ENCODE measurements at regions not wholly inside any gene's neighbourhood (a gene's known extent, or its start where the extent isn't known, plus 50 kb on each side); places are given as distances from the start of the nearest gene placed in this dataset.
"Not testable (repeated sequence)": the region's sequence is repeated elsewhere in the genome, so short reads cannot be mapped to it uniquely, and the experiment has no call there.

DNA sequence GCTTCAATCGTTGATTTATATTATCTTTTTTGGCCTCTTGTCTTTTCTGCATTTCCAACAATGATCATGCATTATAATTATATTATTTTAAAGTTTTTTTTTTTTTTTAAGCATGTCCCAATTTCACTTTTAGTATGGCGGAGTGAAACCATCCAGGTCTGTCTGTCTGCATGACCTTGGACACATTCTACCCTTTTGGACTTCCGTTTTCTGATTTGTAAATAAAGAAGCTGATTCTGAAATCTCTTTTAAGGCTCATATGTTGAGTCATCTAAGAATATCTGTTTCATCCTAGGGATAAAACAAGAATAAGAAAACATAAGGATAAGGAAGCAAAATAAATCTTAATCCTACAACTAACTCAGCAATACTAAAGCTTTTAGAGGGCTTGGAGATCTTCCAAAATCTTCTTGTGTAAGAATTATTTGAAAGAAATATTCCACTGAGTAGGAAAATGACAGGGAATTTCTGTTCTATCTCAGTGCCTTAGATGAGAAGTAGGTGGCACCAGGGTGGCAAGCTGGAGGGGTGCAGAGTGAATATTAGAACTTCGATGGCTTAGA lies 195.7 kb upstream of the TOX3 start:
- no peak for DNase-seq (ENCODE audit: low spot score)
- intact Hi-C loops (cut with DNase I) = loop anchor here in 1 of 2 donors (5.0 kb wide), 1 partner anchor 1225 kb away; no protein-coding TSS in a partner anchor

DNA sequence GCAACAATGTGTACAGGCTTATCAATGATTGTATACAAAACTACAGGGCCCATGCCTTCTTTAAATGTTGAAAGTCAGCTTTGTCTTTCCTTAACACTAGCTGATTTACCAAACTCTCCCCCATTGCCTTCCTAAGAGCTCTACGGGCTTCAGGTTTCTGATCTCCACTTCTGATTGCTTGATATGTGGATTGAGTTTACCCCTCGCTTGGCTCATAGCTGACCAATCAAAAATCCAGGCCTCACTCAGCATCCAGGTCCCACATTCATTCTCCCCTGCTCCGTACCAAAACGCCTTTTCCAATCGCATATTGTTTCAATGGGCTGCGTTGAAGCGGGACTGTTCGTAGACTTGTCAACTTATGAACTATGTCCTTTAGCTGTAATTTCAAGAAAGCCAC lies 195.1 kb upstream of the TOX3 start:
- DNase-seq (ENCODE audit: low spot score) = no peak
- intact Hi-C loops (cut with DNase I) = loop anchor here in 1 of 2 donors (5.0 kb wide), 1 partner anchor 1225 kb away; no protein-coding TSS in a partner anchor

DNA sequence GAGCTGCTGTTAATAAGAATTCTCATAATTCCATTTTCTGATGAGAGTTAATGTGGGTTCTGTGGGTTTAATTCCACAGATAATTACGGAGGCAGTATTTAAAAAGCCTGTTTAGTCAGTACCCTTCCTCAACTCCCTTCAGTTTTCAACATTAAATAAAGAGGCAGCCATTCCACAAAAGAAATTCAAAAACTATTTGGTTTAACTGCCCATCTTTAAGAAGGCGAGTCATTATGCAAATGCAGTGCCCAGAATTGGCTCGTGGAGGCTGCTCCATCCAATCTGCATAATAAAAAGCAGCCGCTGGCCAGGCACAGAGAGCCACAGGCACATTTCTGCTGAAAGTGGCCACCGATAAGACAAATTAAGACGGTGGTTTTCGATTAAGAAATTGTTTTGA lies 194.4 kb upstream of the TOX3 start:
- intact Hi-C loops (cut with DNase I) = loop anchor here in 1 of 2 donors (5.0 kb wide), 1 partner anchor 1224 kb away; no protein-coding TSS in a partner anchor
- no peak for DNase-seq (ENCODE audit: low spot score)

DNA sequence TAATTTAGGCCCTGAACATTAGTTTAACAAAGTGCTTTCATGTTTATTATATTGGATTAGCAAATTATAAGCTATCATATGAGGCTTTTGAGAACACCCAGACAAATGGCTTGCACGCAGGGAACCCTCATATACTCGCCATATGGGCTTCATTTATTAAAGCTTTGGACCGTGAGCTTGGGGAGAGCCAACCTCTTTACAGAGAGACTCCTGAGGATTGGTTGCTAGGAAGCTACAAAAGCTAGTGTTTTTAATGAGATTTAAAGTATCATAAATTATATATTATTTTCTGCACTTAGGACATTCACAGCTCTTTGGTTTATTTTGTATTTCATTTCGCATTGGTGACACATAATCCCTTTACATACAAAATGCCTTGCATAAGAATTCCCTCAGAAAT lies 193.8 kb upstream of the TOX3 start:
- intact Hi-C loops (cut with DNase I) = loop anchor here in 1 of 2 donors (5.0 kb wide), 1 partner anchor 1223 kb away; no protein-coding TSS in a partner anchor

DNA sequence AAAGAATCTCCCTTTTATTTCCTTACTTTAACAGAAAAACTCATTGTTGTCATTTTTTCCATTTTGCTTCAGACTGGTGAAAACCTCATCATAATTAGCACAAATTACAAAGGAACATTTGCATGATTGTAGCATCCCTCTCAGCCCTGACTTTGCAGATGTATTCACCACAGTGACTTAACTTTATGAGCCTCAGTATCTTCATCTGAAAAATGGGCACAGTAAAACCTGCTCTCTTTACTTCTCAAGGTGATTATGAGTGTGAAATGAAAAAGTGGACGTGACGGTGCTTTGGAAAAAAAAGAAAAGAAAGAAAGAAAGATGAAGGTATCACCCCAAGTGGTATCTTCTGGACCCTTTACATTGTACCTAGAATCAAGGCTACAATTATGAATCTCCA lies 193.4 kb upstream of the TOX3 start:
- intact Hi-C loops (cut with DNase I) = loop anchor here in 1 of 2 donors (5.0 kb wide), 1 partner anchor 1223 kb away; no protein-coding TSS in a partner anchor
- no peak for DNase-seq (ENCODE audit: low spot score)

More for the DNA sequence above, 193.8 kb upstream of the TOX3 start:
- no peak for DNase-seq (ENCODE audit: low spot score)

DNA sequence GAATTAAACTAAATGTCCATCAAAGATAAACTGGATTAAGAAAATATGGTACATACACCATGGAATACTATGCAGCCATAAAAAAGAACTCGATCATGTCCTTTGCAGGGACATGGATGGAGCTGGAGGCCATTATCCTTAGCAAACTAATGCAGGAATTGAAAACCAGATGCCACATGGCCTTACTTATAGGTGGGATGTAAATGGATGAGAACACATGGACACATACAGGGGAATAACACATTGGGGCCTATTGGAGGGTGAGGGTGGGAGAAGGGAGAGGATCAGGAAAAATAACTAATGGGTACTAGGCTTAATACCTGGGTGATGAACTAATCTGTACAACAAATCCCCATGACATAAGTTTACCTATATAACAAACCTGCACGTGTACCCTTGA lies 192.0 kb upstream of the TOX3 start:
- intact Hi-C loops (cut with DNase I); DNase-seq (ENCODE audit: low spot score): not testable (repeated sequence)

DNA sequence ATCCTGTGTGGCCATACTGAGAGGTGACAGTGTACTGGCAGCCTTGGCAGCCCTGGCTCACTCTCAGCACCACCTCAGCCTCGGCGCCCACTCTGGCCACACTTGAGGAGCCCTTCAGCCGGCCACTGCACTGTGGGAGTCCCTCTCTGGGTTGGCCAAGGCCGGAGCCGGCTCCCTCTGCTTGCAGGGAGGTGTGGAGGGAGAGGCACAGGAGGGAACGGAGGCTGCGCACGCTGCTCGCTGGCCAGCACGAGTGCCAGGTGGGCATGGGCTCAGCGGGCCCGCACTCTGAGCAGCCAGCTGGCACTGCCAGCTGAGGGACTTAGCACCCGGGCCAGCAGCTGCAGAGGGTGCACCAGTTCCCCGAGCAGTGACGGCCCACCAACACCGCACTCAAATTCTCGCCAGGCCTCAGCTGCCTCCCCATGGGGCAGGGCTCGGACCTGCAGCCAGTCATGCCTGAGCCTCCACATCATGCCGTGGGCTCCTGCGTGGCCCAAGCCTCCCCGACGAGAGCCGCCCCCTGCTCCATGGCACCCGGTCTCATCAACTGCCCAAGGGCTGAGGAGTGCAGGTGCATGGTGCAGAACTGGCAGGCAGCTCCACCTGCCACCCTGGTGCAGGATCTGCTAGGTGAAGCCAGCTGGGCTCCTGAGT lies 184.4 kb upstream of the TOX3 start:
- intact Hi-C loops (cut with DNase I) = no loop called here
- DNase-seq (ENCODE audit: low spot score) = no peak

DNA sequence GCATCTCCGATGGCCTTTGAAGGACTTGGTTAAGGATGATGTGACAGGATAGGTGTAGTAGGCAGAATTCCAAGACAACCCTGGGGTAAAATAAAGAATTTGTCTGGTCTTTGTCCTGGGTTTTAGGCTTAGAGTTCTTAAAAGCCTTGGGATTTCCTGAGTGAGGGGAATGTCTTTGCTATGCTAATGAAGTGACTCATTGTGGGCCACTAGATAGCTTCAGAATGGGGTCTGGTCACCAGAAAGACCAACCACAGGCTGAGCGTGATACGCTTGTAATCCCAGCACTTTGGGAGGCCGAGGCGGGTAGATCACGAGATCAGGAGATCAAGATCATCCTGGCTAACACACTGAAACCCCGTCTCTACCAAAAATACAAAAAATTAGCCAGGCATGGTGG lies 182.8 kb upstream of the TOX3 start:
- DNase-seq (ENCODE audit: low spot score) = no peak
- intact Hi-C loops (cut with DNase I) = no loop called here

DNA sequence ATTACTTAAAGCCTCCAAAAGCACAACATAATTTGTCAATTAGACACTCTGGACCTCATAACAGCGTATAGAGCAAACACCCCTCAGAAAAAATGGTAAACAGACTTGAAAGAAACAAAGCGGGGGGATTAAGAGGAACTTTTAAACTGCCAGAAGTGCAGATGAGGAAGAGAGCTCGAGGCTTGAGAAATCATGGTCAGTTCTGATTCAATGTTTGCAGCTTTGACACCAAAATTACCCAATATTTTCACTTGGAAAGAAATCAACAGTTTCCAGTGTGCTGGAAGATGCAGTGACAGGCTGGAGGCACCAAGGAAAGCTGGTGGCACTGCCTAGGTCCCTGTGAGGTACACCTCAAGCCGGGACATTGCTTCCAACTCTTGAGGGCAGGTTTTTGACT lies 180.9 kb upstream of the TOX3 start:
- intact Hi-C loops (cut with DNase I) = no loop called here
- no peak for DNase-seq (ENCODE audit: low spot score)

DNA sequence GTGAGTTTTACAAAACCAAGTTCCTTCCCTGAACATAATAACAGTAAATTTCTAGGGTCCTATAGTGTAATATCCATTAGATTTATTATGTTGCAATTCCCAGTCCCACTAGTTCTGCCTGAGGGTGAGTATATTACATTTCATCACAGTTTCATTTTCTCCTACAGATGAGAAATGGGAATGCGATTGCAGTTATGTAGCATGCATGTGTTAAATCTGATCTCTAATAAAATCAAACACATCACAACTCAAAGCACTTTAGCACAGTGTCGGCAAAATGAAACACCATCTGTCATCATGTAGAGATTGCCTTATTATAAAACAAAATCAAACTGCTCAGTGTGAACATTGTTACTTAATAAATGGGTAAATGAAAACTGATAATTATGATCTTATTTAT lies 180.5 kb upstream of the TOX3 start:
- intact Hi-C loops (cut with DNase I) = no loop called here
- no peak for DNase-seq (ENCODE audit: low spot score)

DNA sequence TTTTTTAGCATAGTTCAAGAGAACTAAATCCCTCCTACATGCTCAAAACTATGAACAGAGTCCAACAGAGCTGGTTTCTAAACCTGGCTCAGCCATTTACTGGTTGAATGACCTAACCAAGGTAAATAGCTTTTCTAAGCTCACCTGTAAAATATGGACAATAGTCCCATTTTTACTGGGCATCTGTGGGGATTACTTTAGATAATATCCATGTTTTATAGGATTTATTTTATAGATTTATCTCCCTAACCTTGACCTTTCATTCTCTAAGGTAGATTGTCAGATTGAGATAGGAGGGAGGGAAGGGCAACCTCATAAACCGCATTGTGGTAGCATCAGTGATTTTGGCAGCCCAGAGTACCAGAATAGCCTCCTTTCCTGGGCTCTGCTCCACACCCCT lies 178.5 kb upstream of the TOX3 start:
- no peak for DNase-seq (ENCODE audit: low spot score)
- intact Hi-C loops (cut with DNase I) = no loop called here

DNA sequence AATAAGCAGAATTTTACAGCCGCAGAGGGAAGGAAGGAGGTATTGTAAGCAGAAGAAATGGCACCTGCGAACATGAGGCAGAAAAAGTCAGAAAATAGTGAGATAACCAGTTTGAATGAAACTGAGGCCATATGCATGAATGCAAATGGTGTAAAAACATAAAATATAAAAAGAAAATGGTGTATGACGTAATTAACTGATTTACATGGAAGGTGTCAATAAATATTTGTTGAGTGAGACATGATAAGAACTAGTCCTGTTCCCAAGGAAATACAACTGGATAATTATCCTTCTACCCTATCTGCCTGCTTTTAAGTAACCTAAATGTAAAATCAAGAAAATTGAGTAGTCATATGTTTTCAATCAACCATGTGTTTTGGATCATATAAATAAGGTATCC lies 178.1 kb upstream of the TOX3 start:
- no peak for DNase-seq (ENCODE audit: low spot score)
- intact Hi-C loops (cut with DNase I) = no loop called here

DNA sequence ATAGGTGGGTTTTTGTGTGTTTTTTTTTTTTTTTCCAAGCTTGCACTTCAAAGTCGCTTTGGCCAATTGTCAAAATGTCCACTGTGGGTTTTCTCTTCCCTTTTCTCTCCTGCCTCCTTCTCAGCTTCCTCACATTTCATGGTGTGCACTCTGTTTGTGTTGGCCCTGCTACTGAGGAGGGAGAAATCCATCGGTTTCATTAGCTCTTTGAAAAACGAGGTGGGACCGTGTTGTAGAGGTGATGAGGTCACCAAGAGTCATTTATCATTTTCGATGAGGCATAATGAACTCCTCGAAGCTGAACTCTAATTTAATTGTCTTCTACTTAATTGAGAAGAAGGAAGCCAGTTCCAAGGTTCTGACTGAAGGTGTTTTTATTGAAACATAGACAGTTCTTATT lies 174.4 kb upstream of the TOX3 start:
- intact Hi-C loops (cut with DNase I) = no loop called here
- no peak for DNase-seq (ENCODE audit: low spot score)

DNA sequence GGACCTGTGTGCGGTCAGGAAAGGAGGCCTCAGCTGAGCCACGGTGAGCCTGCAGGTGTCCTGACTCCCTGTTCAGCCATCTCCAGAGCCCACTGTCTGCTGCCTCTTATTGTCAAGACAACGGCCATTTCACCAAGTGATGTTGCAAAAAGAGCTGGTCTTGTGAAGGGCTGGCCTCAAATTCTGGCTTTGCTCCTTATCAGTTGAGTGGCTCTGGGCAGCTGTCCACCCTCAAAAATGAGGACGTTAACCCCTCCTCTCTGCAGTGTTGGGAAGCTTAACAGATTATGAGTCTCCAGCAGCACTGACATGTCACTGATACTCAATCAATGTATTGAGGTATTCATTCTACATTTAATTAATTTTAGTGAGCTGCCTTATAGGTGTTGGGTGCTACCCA lies 171.1 kb upstream of the TOX3 start:
- no peak for DNase-seq (ENCODE audit: low spot score)
- intact Hi-C loops (cut with DNase I) = no loop called here

DNA sequence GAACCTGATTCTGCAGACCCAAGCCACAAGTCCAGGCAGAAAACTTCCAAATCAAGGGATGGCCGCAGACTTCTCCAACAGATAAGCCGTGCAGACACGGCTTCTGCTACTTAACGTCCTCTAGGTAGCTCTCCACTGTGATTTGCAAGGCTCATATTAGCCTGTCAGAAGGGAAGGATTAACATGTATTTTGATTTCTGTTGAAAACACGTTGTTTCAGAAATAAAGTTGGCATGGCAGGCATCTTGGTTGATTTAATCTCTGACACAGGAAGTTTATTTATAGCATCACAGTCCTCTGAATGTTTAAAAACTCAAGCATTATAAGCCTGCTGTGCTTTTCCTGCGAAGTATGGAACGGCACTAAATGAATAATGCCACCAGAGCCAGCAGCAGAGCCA lies 166.8 kb upstream of the TOX3 start:
- DNase-seq (ENCODE audit: low spot score) = no peak
- intact Hi-C loops (cut with DNase I) = no loop called here

DNA sequence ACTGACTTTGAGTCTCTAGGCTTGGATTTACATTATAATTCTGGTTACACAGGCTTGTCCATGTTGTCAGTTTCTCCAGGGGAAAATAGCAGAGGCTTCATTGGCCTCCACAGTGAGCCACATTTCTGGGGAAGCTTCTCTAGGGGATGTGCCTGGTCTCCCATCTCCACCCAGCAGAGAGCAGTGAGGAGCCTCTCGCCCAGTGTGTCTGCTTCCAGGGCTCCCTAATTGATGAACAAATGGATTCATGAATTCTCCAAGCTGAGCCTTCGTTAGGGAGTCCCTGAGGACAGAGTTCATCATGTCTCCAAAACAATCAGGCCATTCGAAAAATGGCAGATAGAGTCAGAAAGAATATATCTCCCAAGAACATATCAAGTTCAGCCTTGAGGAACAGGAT lies 162.4 kb upstream of the TOX3 start:
- intact Hi-C loops (cut with DNase I) = no loop called here
- no peak for DNase-seq (ENCODE audit: low spot score)

DNA sequence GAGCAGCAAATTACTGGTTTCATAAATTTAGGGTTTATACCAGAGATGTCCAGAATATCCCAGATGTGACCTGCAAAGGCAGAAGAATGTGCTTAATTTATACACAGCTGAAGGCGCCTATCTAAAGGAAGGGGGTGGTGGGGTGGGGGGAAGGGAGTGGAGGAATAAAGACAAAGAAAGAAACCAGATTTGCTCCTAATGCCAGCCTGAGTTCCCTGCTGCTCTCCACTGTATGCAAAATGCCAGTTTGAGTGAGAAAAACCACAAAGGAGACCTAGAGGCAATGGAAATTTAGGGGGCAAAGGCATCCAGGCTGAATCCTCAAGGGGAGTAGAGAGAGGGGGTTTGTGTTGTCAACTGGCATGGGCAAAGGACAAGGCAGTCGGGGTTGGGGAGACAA lies 161.5 kb upstream of the TOX3 start:
- no peak for DNase-seq (ENCODE audit: low spot score)
- intact Hi-C loops (cut with DNase I) = no loop called here

DNA sequence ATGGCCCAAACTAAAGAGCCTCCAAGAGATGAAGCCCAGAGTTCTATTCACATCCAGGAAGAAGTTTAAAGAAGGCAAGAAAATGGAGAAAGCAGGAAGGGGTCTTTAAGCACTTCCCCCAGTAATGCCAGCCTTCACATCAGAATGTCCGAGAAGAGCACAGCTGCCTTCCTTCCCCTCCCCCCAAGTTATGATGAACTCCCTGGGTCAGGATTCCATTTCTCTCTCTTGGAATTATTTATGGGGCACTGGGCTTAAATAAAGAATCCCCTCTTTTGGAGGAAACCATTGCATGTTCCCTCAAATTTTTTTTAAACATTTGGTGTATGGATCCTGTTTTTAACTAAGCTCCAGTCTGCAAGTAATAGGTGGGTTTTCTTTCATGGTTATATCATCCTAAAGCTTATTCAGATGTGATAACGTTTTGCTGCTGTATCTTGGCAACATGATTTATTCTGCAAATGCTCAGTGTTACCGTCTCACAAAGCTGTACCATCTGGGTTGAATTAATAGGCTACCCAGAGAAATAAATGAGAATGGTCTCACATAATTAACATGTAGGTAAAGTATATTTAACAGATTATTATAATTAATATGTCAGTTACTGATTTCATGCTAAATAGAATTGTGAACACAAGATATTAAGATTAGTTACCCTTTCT lies 160.9 kb upstream of the TOX3 start:
- intact Hi-C loops (cut with DNase I) = no loop called here
- no peak for DNase-seq (ENCODE audit: low spot score)

DNA sequence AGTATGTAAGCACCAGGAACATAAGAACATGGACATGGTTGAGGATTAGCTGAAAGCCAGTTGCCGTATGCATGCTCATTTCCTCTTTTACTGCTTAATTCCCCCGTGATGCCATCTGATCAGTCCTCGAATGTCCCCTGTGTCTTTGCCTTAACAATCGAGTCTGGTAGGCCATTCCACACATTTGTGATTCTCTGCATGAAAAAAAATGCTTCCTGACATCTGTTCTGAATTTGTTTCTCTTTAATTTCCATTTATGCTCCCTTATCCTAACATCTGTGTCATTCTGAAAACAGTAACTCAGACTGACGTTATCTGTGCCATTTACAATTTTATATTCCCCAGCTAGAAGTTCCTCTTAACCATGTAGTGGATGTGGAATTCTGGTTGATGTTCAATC lies 158.2 kb upstream of the TOX3 start:
- intact Hi-C loops (cut with DNase I) = no loop called here
- no peak for DNase-seq (ENCODE audit: low spot score)

DNA sequence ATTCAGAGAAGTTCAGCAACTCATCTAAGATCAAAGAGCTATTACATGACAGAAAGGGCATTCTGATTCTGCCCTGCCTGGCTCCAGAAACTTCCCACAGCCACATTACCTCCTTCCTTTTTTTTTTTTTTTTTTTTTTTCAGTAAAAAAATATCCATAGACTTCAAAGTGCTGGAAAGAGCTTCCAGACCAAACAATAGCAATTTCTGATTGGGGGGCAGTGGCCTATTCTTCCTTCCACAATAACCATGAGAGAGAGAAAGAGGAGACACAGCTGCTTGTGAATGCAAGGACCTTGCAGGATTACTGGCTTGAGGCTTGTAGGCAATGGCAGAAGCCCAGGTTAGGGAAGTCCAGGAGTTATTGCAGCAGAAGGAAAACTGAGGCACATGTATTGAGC lies 151.0 kb upstream of the TOX3 start:
- DNase-seq (ENCODE audit: low spot score) = no peak
- intact Hi-C loops (cut with DNase I) = no loop called here

DNA sequence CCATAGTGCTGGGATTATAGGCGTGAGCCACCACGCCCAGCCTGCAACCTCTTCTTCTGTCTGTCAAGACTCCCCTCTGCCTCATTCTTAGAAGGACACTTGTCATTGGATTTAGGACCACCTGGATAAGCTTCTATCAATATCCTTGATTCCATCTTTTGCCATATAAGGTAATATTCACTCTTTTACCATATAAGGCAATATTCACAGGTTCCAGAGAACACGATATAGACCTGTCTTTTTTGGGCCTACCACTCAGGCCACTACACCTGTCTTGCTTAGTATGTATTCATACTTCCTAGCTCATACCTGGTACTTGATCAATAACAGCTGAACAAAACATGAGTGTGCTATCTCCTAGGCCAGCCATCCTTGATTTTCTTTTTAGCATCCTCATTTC lies 149.2 kb upstream of the TOX3 start:
- DNase-seq (ENCODE audit: low spot score) = no peak

More for the DNA sequence above, 149.2 kb upstream of the TOX3 start:
- intact Hi-C loops (cut with DNase I) = no loop called here

Measured in posterior vena cava (tissue), 2 donors.